HG02798 (cell line): ENCODE measurements at regions not wholly inside any gene's neighbourhood (a gene's known extent, or its start where the extent isn't known, plus 50 kb on each side); places are given as distances from the start of the nearest gene placed in this dataset.
"Not testable (repeated sequence)": the region's sequence is repeated elsewhere in the genome, so short reads cannot be mapped to it uniquely, and the experiment has no call there.

Experiments used
- ATAC-seq: cut with Tn5 transposase; IDR thresholded peaks from one replicate; pipeline ENCODE4 v1.9.1; 2021; ENCODE audit warnings: mild to moderate bottlenecking; ENCODE audit not compliant: unreplicated experiment, poor library complexity

- ATAC-seq: no peak
These were observed 140.1 kb upstream of the JCAD start for GRCh38 chr10:30199376-30200016.

DNA sequence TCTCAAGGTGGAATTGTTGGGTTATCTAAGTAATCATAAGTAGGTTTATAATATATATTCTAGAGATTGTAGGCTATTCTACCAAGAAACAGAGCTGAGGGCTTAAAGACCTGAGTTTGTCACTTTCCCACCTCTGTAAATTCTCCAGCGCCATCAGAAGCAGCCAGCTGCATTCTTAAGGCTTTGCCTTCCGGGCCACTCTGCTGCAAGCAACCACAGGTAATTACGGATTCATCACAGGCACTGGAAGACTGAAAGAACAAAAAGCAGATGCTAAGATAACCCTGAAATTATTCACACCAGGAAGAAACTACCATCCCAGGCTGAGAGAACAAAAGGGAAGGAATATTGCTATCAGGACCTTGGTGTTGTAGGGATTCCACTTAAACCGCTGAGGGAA, 137.8 kb upstream of the JCAD start:
- no peak for ATAC-seq

GRCh38 chr10:30196559-30196958, 137.2 kb upstream of the JCAD start:
- ATAC-seq: not testable (repeated sequence)

- ATAC-seq: peak; percentile 48
These were observed 133.6 kb upstream of the JCAD start for GRCh38 chr10:30192846-30193608.

- ATAC-seq: no peak
These were observed 131.5 kb upstream of the JCAD start for GRCh38 chr10:30190577-30191552.

DNA sequence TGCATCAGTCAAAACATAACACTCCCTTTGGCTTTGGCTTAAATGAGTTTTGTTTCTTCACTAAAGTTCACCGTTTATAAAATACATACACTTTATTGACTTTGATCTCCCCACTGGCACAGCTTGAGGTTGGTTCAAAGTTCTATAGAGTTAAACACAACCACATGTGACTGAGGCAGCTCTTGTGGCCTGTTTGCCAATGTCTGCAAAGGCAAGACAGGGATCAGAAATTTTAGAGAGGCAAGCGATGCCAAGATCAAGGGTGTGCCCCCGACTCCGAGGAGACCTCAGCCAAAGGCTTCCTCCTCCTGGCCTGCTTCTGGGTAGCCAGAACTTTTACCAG, 129.8 kb upstream of the JCAD start:
- ATAC-seq: no peak

DNA sequence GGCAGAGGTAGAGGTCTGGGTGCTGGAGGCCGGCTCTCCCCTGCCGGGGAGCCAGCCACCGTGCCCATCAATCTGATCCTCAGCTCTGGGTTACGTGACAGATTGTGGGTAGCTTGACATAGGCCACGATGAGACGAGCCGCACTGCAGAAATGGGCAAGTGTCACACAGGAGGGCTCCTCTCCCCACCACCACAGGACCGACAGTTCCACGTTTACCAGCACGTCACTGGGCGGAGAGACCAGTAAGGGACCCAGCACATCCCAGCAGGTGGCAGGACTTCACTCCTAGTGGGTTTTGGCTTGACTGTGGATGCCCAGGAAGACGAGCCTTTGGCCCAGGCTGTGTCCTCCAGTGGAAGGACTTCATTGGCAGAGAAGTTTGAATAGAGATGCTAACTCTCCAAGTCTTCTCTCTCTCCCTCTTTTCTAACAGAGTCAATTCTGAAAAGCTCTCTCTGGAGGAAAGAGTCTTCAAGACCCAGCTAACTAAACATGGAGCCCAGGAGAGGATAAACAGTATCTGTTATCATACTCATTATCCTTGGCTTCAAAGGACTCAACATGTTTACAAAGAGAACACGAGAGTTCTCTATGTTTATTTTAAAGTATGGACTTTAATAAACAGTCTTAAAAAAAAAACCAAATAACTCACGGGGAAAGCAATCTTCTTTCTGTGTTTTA, 129.3 kb upstream of the JCAD start:
- ATAC-seq: no peak

DNA sequence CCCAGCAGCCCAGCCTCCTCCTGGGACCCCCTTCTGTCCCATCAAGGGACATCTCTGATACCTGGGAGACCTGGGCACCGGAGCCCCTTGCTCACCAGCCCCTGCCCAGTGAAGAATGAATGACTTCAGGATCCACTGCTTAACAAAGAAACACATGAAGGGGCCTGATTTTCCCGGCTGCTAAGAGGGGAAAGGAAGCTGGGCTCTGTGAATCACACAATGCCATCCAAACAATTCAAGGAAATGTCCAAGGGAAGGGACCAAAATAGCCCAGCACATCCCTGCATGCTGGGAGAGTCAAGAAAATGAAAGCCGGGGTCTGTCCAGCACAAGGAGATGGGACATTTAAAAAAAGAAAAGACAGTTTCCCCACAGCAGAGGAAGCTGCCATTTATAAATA, 128.7 kb upstream of the JCAD start:
- ATAC-seq: no peak

- ATAC-seq: no peak
These were observed 127.6 kb upstream of the JCAD start for GRCh38 chr10:30187010-30187409.

DNA sequence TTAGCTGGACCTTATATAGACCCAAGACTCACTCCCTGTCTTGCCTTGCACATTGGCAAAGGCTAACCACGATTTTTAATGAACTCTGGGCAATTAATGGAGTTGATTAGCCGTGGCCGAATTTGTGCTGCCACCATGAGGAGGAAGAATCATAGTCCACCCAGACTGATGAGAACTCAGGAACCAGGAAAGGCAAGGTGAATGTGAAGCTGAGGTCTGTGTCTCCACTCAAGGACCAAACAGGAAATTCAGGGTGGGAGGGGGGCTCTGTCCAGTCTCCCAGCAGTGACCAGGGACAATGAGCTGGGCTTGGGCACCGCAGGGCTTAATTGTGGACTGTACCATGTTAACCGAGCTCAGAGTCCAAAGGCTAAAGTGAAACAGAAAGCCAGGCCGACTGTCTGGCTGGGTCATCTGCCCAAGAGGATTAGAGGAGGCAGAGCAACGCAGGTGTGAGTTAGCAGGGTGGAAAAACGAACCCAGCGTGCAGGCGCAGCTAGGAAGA, 127.0 kb upstream of the JCAD start:
- peak; percentile 81 for ATAC-seq

DNA sequence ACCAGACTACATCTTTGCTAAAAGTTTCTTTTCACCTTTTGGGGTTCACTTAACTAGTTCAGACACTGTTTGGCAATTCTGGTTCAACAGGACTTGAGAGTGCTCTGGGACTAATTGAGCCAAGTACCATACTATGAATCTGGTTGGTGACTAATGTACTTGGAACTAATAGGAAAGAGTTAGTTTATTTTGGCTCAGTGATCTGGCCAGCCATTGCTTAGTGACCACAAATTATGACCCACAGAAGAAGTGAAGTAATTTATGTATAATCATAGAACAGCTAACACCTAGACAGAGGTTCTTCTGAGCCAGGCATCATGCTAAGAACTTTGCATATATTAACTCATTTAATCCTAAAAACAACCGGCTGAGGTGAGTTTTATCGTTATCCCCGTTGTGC, 126.5 kb upstream of the JCAD start:
- ATAC-seq: no peak

- ATAC-seq: no peak
These were observed 126.0 kb upstream of the JCAD start for GRCh38 chr10:30185341-30185740.

DNA sequence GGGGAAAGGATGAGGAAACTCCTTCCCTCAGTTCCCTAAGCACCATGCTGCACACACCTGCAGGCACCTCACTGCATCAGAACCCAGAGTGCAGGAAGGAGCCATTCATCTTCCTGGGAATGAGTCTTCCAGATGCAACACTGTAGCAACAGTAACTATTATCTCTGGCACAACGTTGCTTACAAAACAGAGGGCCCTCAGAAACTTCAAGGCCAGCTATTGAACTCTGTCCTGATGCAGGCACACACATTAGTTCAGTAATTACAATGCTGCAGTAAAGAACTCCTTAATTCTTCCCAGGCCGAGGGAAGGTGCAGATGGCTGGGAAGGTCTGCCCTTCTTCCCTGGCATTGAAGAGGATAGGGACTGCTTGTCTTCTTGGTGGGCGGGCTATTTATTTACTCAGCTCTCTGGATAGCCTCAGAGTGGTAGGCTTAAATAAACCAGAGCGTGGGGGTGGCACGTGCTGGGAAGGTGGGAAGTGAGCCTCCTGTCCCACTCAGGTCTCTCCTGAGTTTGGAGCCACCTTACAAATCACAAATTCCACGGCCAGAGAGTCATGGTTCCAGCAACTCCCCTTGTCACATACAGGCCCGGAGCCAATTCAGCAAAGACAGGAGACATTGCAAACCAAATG, 125.1 kb upstream of the JCAD start:
- ATAC-seq: no peak

GRCh38 chr10:30183055-30183402, 123.6 kb upstream of the JCAD start:
- ATAC-seq: no peak

DNA sequence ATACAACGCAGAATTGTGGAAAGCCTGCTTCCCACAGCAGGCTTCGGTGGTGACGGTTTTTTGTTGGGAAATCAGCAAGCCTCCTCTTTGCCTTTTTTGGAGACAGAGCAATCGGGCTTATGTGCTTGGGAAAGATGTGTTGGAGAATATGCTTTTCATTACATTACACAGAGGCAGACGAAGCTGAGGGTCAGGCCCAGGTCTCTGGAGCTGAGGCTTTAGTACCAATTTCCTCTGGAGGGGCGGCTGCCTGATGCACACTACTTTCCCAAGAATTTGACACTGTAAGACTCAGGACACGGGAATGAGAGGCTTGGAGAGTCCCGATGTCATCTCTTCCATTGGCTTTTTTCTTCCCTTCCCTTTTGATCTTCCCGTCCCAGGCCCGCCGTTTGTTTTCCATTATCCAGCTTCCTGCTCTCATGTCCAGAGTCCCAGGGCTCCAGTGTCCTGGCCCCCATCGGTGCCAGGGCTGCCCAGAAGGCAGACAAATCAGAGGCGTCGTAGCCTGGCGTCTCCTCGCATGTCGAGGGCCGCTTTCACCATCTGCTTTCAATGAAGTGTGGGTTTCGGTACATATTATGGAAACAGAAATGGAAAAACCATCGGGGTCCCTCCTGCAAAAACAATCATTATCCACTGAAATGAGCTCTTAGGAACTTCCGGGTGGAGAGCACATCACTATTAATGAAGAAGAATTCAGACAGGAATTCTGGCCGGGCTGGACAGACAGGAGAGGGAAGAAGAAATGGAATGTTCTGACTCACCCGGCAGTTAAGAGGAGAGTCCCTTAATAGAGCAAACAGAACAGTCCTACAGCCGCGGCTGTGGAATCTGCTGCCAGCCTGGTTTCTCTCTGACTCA, 123.0 kb upstream of the JCAD start:
- ATAC-seq: no peak

GRCh38 chr10:30178356-30178964, 119.1 kb upstream of the JCAD start:
- ATAC-seq: no peak

DNA sequence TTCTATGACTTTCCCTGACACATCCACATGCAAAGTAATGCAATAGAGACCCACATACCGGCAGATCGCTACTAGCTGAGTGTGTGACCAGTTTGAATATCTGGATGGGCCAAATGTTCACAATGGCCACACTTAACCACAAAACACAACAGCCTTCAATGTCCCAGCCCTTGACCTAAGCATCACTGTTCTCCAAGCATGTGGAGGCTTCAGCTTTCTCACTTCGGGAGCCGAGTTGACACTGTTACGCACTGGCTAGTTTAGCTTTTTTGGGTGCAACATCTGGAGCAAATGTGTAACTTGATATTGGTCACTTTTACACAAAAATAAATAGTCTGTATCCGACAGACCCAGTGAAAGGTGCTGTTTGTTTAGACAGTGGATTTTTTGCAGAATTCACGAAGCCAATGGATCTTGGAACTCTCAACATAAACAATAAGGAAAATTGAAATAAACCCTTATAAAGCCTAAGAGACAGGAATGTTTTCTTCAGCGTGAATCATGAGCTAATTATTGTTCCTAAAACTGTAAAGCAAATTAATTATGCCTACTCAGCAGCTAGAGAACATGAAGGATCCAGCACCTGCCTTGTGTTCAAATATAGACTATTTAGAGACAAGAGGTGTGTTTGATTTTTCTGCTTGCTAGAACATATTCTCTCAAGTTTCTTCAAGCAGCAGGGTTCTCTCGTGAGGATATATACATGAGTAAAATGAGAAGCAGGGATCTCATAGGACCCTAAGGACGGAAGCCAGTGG, 117.6 kb upstream of the JCAD start:
- no peak for ATAC-seq

DNA sequence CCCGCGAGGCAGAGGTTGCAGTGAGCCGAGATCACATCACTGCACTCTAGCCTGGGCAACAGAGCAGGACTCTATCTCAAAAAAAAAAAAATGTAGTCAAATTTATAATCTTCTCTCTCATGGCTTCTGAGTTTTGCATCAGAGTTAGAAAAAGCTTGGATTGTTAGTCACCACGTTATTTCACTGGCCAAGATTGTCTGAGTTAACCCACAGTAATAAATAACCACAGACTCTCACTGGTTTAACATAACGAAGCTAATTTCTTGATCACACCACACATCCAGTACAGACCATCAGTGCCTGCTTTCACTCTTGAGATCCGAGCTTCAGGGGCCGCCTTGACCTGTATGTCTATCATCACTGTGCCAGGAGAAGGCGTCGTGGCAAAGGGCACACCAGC, 116.8 kb upstream of the JCAD start:
- ATAC-seq: no peak
